HG02870 (cell line): ENCODE measurements at regions not wholly inside any gene's neighbourhood (a gene's known extent, or its start where the extent isn't known, plus 50 kb on each side); places are given as distances from the start of the nearest gene placed in this dataset.

Experiments used
- ATAC-seq: cut with Tn5 transposase; IDR thresholded peaks from one replicate; pipeline ENCODE4 v1.9.1; 2021; ENCODE audit warnings: mild to moderate bottlenecking, moderate library complexity; ENCODE audit not compliant: unreplicated experiment

DNA sequence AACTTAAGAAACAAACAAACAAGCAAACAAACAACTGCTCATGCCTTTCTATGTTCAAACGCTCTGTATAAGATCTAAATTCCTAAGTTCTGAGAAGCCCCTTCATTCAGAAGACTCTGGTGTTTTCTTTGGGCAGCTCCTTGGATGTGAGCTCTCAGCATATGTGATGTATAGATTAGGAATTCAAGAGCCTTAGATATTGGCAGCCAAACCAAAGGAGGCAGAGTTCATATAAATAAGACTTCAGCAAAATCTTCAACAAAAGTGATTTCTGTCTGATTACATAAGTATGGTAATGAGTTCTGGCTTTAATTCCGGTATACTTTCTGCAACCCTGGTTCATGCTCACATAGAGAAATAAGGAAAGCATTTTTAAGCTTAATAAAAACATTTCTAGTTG, 145.6 kb downstream of the DYRK2 start:
- no peak for ATAC-seq

DNA sequence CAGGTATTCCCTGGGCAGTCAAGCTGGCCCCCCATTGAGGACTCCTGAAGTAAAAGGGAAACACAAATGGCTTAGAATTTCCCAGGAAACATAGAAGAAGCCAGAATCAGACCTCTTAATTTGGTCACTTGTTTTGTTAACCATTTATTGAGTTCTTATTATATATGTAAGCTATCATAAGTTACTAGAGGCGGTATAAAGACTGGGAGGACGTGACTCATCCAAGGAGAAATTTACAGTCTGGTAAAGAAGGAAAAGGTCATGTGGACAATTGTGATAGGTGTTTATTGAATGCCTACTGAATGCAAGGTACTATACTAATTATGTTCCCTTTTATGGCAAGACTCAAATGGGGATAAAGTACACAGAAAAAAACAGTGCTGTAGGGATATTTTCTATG, 146.7 kb downstream of the DYRK2 start:
- no peak for ATAC-seq

DNA sequence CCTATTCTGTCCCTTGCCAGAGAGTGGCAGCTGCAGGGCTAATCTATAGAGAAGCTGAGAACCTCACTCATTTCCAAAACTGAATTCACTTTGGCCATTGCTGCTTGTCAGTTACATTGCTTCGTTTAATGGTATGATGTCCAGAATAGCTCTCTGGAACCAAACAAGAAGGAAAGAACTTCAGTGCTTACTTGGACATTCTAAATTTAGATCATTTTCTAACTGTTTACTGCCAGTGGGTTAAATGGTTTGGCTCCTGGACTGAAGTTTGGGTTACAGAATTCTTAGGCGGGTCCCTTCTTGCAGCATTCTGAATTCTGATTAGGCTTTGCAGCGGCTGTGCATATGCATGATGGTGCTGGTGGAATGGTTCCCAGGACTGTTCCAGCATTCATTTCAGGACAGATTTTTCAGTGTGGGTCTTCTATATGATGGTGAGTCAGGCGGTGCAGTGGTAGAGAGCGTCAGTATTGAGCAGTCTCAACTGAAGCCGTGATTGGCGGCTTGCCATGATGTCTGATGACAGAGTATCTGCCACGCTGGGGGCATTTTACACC, 148.7 kb downstream of the DYRK2 start:
- no peak for ATAC-seq

DNA sequence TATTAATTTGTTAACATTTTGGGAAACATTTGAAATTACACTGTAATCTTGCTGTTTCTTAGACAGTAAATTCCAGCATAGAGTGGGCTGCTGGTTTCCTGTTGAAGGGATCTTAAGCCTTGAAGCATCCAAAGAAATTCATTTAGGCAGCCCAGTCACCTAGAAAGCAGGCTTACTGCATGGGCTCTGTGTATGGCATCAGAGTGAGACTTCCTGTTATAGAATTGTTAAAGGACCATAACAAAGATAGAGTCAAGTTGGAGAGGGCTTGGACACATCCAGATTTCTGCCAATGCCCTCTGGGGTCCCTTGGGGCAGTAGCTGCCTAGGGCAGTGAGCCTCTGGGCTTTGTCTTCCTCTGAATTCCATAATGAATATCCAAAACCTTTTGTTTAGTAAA, 149.2 kb downstream of the DYRK2 start:
- no peak for ATAC-seq

DNA sequence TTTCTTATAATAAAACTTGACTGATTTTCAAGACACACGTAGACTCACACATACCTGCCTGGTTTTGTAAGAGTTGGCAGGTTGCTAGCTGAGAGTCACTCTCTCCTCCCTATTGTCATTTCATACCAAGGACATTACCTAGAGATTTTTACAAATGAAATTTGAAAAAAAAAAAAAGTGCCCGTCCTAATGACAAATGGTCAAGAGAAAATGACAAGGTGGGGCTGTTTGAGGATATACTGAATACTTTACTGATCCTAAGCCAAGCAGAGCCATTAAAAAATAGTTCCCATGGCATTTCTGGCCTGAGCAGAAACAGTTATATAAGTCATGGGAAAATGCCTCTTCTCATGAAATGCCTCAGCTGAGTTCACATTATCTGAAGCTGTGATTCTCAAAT, 150.2 kb downstream of the DYRK2 start:
- ATAC-seq = no peak

DNA sequence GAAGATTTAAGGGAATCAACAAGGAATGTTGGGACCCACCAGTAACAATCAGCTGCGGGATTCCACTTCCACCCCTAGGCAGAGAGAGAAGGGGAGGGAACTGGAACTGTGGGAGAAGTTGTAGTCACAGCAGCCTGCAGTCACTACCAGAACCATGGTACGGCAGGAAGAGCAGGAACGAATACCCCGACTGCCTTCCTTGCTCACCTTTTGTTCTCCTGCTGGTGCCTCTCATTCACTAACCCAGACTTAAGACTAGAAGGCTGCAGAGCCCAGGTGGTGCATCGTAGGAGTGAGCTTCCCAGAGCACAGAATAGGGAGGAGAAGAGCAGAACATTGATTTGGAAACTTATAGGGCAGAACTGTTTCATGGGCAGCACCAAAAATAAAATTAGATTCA, 154.2 kb downstream of the DYRK2 start:
- no peak for ATAC-seq

DNA sequence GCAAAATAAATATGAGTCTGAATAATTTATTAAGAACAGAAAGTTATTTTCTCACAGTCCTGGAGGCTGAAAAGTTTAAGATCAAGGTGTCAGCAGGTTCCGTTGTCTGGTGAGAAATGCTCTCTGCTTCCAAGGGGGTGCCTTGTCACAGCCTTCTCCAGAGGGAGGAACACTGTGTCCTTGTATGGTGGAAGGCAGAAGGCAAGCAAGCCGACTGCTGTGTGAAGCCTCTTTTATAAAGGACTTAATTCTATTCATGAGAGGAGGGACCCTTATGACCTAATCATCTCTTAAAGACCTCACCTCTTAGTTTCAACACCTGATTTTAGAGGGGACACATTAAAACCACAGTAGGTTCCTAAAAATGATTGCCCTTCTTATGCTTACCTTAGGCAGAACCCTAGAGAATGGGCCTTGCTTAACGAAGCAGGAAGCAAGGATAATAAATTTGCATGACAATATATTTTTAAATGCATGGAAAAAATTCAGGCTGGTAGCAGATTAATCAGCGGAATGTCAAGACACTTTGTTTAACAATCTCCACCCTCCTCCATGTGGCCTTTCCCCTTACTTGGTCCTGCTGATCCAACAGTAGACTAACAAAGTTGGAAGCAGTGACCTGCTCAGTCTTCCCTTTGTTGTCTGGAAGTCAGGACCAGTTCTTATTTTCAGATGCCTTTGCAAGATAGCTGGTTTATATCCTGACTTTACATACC, 154.9 kb downstream of the DYRK2 start:
- ATAC-seq = no peak

DNA sequence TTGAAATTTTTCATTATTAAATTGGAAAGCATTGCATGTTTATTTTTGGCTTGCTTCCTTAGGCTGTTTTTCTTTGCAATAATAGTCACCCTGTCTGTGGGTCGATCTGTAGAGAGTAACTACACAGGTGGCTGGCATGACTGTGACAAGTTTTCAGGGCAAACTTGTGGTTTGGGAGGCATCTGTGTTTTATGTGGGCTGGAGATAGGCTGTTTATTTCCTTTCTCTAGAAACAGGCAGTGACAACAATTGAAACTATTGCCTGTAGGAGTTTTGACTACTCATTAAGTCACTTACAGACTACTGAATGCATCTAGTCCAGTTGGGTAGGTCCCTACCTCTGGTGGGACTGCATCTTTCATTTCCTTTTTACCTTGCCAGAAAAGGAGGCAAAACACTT, 155.6 kb downstream of the DYRK2 start:
- ATAC-seq = no peak

DNA sequence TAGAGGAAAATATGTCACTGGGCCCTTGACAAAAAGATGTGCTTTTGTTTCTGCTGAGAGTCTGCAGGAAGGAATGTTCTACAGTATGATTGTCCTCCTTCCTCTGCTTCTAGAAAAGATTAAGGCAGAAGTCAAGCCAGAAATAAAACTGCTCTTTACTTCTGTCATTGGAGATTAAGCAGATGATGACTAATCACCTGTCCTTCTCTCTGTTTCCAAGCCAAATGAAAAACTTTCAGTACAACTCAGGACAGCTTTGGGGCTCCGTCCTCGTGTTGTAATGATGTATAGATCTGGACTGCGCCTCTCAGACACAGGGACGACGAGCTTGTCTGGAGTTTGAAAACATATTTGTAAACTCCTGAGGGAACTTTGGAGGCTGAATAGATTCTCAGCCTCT, 159.3 kb downstream of the DYRK2 start:
- no peak for ATAC-seq

DNA sequence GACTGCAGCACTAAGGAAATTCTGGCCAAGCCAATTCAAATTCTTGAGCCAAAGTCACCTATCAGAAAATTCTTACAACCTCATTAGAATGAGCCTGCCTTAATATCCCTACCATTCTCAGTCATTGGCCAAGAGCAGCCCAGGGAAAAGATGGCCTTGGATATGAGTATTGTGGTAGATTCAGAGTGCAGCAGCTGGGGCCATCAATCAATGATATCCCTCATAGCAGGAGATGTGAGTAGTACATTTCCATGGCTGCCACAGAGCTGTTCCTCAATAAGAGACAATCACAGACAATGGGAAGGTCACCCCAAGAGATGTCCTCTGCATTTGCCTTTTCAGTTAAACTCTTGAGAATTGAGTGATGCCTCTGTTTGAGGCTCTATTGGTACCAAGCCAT, 161.6 kb downstream of the DYRK2 start:
- no peak for ATAC-seq

DNA sequence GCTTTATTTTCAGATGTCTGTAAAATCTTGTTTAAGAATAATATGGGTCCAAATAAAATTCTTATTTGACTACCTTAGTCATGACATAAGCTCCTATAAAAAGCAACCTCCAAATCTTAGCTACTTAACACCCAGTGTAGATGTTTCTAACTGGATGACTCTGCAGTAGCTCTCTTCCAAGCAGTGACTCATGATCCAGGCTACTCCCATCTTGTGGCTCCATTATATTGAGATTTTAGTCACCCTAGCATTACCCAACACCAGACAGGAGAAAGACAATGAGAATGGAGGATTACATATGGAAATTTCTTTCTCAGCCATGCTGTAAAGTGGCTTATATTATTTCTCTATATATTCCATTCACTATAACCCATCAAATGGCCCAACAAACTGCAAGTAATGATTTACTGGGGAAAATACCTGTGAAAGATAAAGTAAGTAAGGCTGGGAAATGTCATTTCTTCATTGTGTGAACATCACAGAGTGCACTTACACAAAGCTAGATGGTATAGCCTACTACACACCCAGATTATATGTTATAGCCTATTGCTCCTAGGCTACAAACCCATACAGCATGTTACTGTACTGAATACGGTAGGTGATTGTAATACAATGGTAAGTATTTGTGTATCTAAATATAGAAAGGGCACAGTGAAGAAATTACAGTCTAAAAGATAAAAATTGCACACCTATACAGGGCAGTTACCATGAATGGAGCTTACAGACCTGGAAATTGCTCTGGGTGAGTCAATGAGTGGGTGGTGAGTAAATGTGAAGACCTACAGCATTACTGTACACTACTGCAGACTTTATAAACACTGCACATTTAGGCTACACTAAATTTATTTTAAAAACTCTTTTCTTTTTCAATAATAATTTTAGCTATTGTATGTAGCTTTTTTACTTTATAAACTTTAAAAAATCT, 163.2 kb downstream of the DYRK2 start:
- no peak for ATAC-seq

DNA sequence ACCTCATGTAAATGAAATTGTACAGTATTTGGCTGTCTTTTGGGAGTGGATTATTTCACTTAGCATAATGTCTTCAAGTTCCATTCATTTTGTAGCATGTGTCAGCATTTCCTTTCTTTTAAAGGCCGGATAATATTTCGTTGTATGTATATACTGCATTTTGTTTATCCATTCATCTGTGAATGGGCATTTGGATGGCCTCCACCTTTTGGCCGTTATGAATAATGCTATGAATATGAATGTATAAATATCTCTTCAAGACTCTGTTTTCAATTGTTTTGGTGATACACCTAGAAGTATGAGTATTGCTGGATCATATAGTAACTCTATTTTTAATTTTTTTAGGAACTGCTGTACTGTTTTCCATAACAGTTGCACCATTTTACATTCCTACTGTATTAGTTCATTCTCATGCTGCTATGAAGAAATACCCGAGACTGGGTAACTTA, 164.9 kb downstream of the DYRK2 start:
- ATAC-seq = no peak

DNA sequence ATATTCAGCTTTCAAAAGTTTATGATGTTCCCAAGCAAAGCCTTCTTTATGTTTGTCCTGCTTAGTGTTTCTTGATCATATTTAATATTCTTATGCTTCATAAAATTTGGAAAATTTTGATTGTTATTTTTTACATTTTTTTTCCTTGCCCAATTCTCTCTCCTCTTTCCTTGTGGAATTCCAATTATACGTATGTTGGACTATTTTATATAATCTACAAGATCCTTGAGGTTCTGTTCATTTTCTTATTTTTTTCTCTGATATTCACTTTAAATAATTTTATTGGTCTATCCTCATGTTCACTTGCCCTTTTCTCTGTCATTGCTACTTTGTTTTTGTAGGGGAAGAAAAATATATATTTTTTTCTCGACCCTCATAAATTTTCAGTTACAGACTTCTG, 167.7 kb downstream of the DYRK2 start:
- no peak for ATAC-seq

DNA sequence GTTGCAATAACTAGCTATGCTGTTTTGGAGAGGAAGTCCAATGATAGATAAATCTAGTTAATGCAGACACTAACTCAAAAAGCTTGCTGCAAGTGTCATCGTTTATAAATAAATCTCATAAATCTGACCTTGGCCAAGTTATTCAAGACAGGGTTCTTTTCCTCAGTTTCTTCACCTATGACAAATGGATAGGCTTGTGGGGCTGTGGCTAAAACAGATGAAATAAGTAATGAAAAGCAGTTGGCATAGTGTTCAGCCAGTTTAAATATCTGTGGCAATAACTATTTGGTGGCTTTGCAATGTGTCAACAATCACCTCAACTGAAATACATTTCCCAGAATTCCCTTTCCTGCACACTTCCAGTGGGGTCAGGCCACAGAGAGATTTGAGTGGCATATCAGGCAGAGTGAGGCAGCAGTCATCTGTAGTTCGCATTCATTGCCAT, 169.9 kb downstream of the DYRK2 start:
- ATAC-seq = no peak

DNA sequence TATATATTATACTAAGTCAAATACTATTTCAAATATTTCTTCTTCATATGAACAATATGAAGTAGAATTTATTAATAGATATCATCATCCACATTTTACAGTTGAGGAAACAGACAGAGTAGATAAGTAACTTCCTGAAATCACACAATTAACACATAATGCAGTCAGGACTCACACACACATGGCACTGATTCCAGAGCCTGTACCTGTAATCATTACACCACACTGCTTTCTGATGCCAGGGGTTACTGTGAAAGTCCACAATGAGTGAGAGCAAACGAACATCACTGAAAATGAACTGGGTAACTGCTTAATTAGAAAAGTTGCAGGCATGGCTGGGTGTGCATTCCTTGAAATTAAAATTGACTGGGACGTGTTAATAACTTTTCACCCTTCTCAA, 169.3 kb upstream of the IFNG-AS1 start:
- no peak for ATAC-seq

DNA sequence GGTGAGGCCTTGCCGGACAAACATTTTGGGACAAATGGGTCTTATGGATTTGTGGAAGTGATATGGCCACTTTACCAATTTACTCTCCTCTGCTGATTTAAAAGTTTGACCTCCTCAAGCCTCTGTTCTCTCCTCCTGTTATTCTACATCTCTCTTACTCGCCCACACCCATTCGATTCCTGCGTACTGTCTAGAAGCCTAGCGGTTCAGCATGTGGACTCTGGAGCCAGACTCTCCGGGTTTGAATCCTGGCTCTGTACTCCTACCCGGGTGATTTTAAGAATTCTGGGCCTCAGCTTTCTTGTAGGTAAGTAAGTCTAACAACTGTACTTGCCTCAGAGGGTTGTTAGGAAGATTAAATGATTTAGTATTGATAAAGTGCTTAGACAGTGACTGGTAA, 168.6 kb upstream of the IFNG-AS1 start:
- no peak for ATAC-seq

DNA sequence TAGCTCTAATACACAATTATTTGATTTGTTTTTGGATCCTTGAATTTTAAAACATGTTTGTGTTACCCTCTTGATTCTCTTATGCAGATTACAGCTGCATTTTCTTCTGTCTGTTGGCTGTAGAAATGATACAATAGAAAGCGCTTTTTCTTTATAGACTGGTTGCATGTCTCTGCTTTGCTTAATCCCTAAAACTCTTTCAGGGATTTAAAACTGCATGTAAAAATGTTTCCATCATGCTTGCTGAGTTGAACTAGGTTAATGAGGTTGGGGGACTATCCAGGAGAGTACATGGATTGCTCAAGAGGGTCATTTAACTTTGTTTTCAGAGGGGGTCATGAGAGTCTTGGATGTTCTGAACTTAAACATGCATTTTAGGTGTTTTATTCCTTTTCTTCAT, 166.4 kb upstream of the IFNG-AS1 start:
- ATAC-seq = no peak

DNA sequence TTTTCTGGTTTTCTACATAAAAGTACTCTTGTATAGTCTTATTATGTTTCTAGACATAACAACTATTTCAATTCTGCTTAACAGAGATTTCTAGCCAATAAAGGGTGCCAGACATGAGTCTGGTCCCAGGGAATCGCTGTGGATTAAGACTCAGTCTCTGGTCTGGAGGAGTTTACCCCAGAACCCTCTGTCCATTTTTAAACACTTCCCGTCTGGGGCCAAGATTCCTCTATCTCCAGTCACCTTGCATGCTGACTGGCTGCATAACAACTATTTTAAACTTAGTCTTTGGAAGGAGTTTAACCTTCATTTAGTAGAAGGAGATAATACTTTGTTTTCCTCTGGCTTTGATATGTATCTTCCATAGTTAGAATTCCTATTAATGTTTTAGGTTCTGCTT, 163.1 kb upstream of the IFNG-AS1 start:
- no peak for ATAC-seq

DNA sequence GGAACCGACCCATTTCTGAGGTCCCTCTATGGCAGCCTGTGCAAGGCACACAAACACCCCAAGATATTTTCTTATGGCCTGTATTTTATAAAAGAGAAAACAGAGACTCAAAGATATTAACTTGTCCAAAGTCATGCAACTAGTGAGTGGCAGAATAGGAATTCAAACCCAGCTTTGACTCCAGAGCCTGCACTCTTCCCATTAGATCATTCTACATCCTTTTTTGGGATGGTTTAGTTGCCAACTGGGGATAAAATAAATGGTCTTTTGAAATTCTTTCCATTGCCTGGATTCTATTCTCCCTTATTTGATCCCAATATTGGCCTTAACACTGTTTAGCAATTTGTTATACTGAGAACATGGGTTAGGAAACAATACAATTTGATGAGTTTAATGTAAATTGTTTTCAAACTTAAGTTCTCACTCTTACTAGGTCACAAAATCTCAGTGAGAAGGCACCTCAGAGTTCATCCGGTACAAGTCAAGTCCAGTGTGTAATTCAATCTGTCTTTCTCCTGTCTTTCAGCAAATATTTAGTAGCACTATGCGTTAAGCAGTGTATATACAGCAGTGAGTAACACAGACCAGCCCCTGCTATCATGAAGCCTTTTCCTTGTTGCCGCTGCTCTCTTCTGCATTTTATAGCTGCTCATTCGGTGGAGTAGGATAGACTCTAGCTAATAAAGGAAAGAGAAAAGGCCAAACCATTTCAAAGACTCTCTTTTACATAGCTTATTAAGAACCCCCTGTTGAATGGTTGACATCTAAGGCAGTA, 162.1 kb upstream of the IFNG-AS1 start:
- no peak for ATAC-seq

DNA sequence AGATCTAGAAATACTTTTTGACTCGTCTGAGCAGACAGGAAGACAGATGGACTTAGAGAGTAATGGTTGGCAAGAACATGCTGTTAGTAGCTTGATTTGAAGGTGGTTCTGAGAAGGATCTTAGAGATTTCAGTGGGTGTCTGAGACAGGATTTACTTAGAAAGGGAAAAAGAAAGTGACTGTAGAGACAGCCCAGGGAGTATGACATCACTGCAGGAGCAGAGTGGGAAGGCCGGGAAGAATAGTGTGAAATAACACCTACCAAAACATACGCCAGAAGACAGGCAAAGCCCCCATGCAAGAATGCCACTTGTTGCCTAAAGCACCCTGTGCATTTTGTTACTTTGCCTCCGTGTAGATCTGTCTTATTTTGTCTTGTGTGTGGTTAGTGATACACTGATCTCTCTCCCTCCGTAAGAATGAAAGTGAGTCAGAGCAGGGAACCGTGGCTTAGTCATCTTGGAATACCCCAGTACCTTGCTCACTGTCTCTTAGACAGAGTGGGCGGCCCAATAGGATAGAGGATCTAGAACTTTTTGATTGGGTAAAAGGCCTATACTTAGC, 161.3 kb upstream of the IFNG-AS1 start:
- ATAC-seq = no peak

DNA sequence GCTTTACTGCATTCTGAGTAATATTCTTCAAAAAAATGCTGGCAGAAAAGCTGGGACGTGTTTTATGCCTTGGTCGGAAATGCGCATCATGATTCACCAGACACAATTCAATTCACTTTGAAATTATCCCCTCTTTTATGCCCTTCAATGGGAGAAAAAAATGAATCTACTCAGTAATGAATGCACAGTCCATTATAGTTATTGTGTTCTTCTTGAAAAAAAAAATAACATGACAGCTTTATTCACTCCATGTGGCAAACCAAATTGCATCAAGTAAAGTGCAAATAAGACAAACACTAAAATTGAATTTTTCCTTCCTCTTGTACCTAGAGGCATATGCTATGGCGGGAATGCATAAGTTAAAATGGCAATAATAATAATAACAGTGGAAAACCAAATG, 159.4 kb upstream of the IFNG-AS1 start:
- ATAC-seq = no peak
